Heart left ventricle (tissue), 13 donors: ENCODE measurements at regions not wholly inside any gene's neighbourhood (a gene's known extent, or its start where the extent isn't known, plus 50 kb on each side); places are given as distances from the start of the nearest gene placed in this dataset.

Source experiments
- CTCF ChIP-seq, 12 donors: fragments of 200-600 bp; sonication (generic) in 4 of 12; IDR thresholded peaks; one replicate each; pipeline versions ENCODE4 v1.5.0 to v1.8.0; 2018 to 2022; ENCODE audit warnings: antibody characterized with exemption in 12 of 12, mild to moderate bottlenecking in 5 of 12
- POLR2A ChIP-seq, 2 donors: fragments of 450-650 bp; IDR thresholded peaks; one replicate each; pipeline ENCODE4 v1.6.1; 2017; ENCODE audit warnings: antibody characterized with exemption in 2 of 2, mild to moderate bottlenecking in 2 of 2, moderate library complexity in 2 of 2
- donor health status: ischemic (EF 13 %, LVEDD 7.1; RV severe dilation, severe dysfunction).
- donor health status: DM: no; HTN: yes; CAD: no.
- donor health status: DM: no; HTN: no; CAD: no.
- donor health status: ischemic (EF 25% LVEDD 6.9; RV normal size, moderate dysfunction).
- donor health status: ischemic (EF 25% LVEDD 5.7; RV mildly dilated, moderate dysfunction).
- donor health status: ischemic (EF 35%, LVEDD 5.7; RV mildly dilated, moderate dysfunction).
- donor health status: nonischemic (EF 11% LVEDD 7.7; RV severe dilation, severe dysfunction).
- donor health status: DM: yes; HTN: yes; CAD: no.
- donor health status: PGD.
- donor health status: ischemic (EF 29% LVEDD 5.4; RV normal size, mild dysfunction).
- donor health status: nonischemic (EF 23%, LVEDD 6.1; RV moderate dilation, normal function).

- TF ChIP-seq CTCF (IDR thresholded peaks at IDR 0.05) (no peak), POLR2A (IDR thresholded peaks at IDR 0.05) (no peak)
Measured at GRCh38 chr3:44036850-44037249, 204.8 kb upstream of the TOPAZ1 start.
